Testis (tissue), 2 donors: ENCODE measurements at regions not wholly inside any gene's neighbourhood (a gene's known extent, or its start where the extent isn't known, plus 50 kb on each side); places are given as distances from the start of the nearest gene placed in this dataset.
"Not testable (repeated sequence)": the region's sequence is repeated elsewhere in the genome, so short reads cannot be mapped to it uniquely, and the experiment has no call there.

Experiments
- CTCF ChIP-seq, 3 experiments: fragments of 450-650 bp in 2 of 3; fragments of 200-600 bp in 1 of 3; sonication (generic) in 1 of 3; IDR thresholded peaks; one replicate each; pipeline ENCODE4 v1.5.1; 2016 to 2019; ENCODE audit warnings: antibody characterized with exemption in 3 of 3, mild to moderate bottlenecking in 2 of 3, moderate library complexity in 1 of 3
- POLR2A ChIP-seq: fragments of 450-650 bp; IDR thresholded peaks from one replicate; pipeline ENCODE4 v1.6.1; 2017; ENCODE audit warnings: antibody characterized with exemption, mild to moderate bottlenecking, moderate library complexity

- not testable (repeated sequence) for TF ChIP-seq CTCF (IDR thresholded peaks at IDR 0.05); POLR2A
Measured at GRCh38 chr18:28240626-28241025, 63.7 kb upstream of the CDH2 start.
